Type B pancreatic cell (in vitro differentiated cells): ENCODE measurements at regions not wholly inside any gene's neighbourhood (a gene's known extent, or its start where the extent isn't known, plus 50 kb on each side); places are given as distances from the start of the nearest gene placed in this dataset.

Source experiments
- DNase-seq: peaks from one replicate; pipeline ENCODE4 v3.0.0; 2021; ENCODE audit warnings: mixed read lengths; ENCODE audit not compliant: unreplicated experiment; ENCODE audit errors: extremely low spot score
- H3K27ac Mint-ChIP-seq: 2 replicates; pipeline ENCODE4 v1.8.0; 2021; ENCODE audit warnings: mild to moderate bottlenecking, mixed read lengths
- H3K27me3 Mint-ChIP-seq: 2 replicates; pipeline ENCODE4 v1.8.0; 2021; ENCODE audit warnings: mixed read lengths
- H3K36me3 Mint-ChIP-seq: 2 replicates; pipeline ENCODE4 v1.8.0; 2021; ENCODE audit warnings: mixed read lengths
- H3K4me1 Mint-ChIP-seq: one replicate; pipeline ENCODE4 v1.8.0; 2021; ENCODE audit warnings: mixed read lengths; ENCODE audit not compliant: unreplicated experiment
- H3K4me3 Mint-ChIP-seq: 2 replicates; pipeline ENCODE4 v1.8.0; 2021; ENCODE audit warnings: mild to moderate bottlenecking, mixed read lengths
- H3K9me3 Mint-ChIP-seq: 2 replicates; pipeline ENCODE4 v1.8.0; 2021; ENCODE audit warnings: mixed read lengths
- TF ChIP-seq, protein P1 (sequence below): fragments of 200-600 bp; sonication (generic); conservative IDR thresholded peaks from 2 replicates; pipeline ENCODE4 v1.5.0; 2021; ENCODE audit warnings: antibody characterized with exemption, mild to moderate bottlenecking

DNA sequence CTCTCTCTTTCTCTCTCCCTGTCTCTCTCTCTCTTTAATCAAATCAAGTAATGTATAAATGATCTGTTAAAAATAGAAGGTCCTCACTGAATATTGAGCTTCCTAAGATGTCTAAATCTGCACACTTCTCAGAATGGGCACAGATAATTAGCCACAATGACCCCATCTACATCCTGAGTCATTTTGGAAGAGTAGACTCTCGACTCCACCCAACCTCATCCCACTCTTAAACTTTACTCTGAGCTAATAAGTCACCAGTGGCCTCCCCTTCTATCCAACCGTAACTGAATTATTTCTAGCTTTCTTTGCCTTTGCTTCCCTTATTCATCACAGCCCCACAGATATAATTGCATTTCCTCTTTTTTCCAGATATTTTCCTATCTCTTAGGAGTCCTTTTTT is 326.5 kb upstream of the ZNF717 start:
- Mint-ChIP-seq H3K9me3 (no peaks in the 10 kb centered on the region), H3K36me3 (no peaks in the 10 kb centered on the region), H3K27ac (no peak overlapping the region), H3K4me1 (no peaks in the 10 kb centered on the region), H3K4me3 (no peak overlapping the region), H3K27me3 (no peaks in the 10 kb centered on the region)
- DNase-seq = no peak
- TF ChIP-seq, protein P1, sequence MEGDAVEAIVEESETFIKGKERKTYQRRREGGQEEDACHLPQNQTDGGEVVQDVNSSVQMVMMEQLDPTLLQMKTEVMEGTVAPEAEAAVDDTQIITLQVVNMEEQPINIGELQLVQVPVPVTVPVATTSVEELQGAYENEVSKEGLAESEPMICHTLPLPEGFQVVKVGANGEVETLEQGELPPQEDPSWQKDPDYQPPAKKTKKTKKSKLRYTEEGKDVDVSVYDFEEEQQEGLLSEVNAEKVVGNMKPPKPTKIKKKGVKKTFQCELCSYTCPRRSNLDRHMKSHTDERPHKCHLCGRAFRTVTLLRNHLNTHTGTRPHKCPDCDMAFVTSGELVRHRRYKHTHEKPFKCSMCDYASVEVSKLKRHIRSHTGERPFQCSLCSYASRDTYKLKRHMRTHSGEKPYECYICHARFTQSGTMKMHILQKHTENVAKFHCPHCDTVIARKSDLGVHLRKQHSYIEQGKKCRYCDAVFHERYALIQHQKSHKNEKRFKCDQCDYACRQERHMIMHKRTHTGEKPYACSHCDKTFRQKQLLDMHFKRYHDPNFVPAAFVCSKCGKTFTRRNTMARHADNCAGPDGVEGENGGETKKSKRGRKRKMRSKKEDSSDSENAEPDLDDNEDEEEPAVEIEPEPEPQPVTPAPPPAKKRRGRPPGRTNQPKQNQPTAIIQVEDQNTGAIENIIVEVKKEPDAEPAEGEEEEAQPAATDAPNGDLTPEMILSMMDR = no peak

DNA sequence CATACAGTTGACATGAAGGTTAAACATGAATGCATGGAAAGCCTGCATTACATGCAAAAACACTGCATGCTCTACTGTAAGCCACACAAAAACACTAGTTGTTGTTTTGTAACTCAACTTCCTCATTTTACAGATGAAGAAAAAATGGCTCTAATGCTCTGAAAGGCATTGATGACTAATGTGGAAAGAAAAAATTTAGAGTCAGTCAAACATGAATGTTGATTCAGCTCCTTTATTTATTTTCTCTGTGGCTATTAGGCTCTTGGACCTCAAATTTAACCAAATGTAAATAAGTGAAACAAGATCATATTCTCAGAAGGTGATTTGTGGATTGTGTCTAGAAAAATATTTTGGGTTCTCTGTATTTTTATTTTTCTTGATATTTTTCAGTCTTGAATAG is 336.7 kb upstream of the ZNF717 start:
- no peak for DNase-seq
- no peaks in the 10 kb centered on the region for H3K27me3 Mint-ChIP-seq
- TF ChIP-seq, protein P1 = no peak
- no peak overlapping the region for H3K4me3 Mint-ChIP-seq
- H3K4me1 Mint-ChIP-seq = peaks cover 4% of the 10 kb centered on the region
- H3K27ac Mint-ChIP-seq = peak overlapping the region; percentile 41
- H3K36me3 Mint-ChIP-seq = no peaks in the 10 kb centered on the region
- no peaks in the 10 kb centered on the region for H3K9me3 Mint-ChIP-seq

DNA sequence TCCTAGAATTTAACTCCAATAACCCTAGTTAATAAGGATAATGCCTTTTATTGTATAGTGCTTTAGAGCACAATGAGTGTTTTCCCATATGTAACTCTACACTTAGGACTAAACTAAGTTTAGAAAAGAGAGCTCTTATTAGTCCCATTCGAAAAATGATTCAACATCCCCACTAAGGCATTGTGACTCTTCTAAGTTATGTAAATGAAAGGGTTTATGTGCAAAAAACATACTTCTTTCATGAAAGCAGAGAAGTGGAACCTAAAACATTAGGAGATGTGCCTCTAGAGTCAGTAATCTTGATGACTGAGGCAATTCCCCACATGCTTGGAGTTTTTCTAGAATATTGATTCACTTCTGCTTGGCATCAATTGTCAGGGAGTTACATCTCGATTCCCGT is 344.1 kb upstream of the ZNF717 start:
- no peak overlapping the region for H3K4me3 Mint-ChIP-seq
- no peak for DNase-seq
- no peak overlapping the region for H3K27ac Mint-ChIP-seq
- H3K36me3 Mint-ChIP-seq = no peaks in the 10 kb centered on the region
- no peaks in the 10 kb centered on the region for H3K4me1 Mint-ChIP-seq
- no peaks in the 10 kb centered on the region for H3K9me3 Mint-ChIP-seq
- H3K27me3 Mint-ChIP-seq = no peaks in the 10 kb centered on the region
- TF ChIP-seq, protein P1 = no peak

DNA sequence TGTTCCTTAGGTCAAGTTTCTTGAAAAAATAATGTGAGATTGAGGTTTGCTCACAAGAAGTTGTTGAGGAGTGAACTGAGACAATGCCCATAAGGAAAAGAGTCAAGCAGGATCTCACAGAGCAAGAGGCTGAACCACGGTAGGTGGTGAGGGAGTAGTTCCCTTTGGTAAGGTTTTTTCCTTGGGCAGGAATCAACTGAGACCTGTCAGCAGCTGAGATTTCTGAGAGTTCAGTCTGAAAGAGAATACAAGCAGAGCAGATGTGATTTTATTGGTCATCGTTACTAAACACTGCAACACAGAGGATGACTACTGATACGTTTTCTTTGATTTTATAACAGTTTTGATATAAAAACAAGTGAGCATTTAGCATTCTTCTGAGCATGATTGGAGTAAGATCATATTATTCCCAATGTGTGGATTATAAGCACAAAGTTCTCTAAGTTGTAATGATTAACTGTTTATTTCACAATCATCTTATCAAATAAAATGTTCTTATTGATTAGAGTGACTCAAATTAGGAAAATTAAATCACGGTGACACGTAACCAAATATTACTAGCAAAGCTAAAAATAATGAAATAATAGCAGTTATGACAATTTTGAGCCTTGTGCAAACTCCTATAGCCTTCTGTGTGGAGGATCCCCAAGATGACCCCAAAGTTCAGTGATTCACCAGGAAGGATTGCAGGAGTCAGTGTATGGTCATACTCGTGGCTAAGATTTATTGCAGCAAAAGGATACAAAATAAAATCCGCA is 346.2 kb upstream of the ZNF717 start:
- no peaks in the 10 kb centered on the region for H3K9me3 Mint-ChIP-seq
- no peak for DNase-seq
- no peaks in the 10 kb centered on the region for H3K4me1 Mint-ChIP-seq
- H3K4me3 Mint-ChIP-seq = no peak overlapping the region
- no peaks in the 10 kb centered on the region for H3K27me3 Mint-ChIP-seq
- H3K27ac Mint-ChIP-seq = no peak overlapping the region
- TF ChIP-seq, protein P1 = no peak
- no peaks in the 10 kb centered on the region for H3K36me3 Mint-ChIP-seq

DNA sequence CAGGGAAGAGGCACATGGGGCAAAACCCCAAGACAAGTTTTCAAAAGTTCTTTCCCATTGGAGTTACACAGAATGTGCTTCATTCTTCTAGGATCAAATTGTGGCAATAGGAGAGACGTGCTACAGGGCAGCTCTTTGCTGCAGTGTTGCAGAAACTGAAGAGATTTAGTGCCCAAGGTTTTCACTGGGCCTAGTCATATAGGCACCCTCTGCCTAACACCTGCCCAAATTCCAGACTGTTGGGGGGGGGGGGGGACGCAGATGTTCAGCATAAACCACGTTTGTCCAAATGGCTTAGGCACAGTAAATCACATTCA is 346.8 kb upstream of the ZNF717 start:
- TF ChIP-seq, protein P1 = no peak
- DNase-seq = no peak
- Mint-ChIP-seq H3K27ac (no peak overlapping the region), H3K9me3 (no peaks in the 10 kb centered on the region), H3K27me3 (no peaks in the 10 kb centered on the region), H3K4me3 (no peak overlapping the region), H3K36me3 (no peaks in the 10 kb centered on the region), H3K4me1 (no peaks in the 10 kb centered on the region)

DNA sequence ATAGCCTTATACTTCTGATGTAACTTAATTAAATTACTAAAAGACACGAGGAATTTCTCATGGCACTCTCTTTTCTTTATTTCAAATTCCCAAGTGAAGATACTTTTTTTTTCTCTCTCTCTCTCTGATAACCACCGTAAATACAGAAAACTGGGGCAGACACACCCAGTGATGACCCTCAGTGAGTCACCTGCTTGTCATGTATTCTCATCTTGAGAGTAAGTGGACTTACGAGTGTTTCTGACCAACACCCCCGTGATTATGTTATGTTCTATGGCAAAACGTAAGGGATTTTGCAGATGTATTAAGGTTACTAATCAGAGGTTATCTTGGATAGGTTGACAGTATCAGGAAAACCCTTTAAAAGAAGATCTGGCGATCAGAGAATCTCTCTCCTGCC is 348.8 kb upstream of the ZNF717 start:
- TF ChIP-seq, protein P1 = no peak
- H3K27ac Mint-ChIP-seq = no peak overlapping the region
- H3K9me3 Mint-ChIP-seq = no peaks in the 10 kb centered on the region
- no peak overlapping the region for H3K4me3 Mint-ChIP-seq
- peaks cover 5% of the 10 kb centered on the region for H3K4me1 Mint-ChIP-seq
- DNase-seq = no peak
- no peaks in the 10 kb centered on the region for H3K36me3 Mint-ChIP-seq
- no peaks in the 10 kb centered on the region for H3K27me3 Mint-ChIP-seq
